Parathyroid adenoma (tissue), 2 donors: ENCODE measurements at regions not wholly inside any gene's neighbourhood (a gene's known extent, or its start where the extent isn't known, plus 50 kb on each side); places are given as distances from the start of the nearest gene placed in this dataset.

Experiments used
- H2AFZ ChIP-seq: fragments of 300-600 bp; sonication (generic); one replicate; pipeline ENCODE4 v1.7.0; 2017; ENCODE audit warnings: antibody characterized with exemption, mild to moderate bottlenecking
- H3K27ac ChIP-seq: fragments of 300-600 bp; sonication (generic); one replicate; pipeline ENCODE4 v1.7.0; 2017
- H3K27me3 ChIP-seq: fragments of 300-600 bp; sonication (generic); one replicate; pipeline ENCODE4 v1.7.0; 2017; ENCODE audit warnings: low read length; ENCODE audit not compliant: control insufficient read depth, insufficient read depth
- H3K36me3 ChIP-seq: fragments of 300-600 bp; sonication (generic); one replicate; pipeline ENCODE4 v1.7.0; 2017; ENCODE audit warnings: low read length; ENCODE audit not compliant: control insufficient read depth, insufficient read depth
- H3K4me1 ChIP-seq: fragments of 300-600 bp; sonication (generic); one replicate; pipeline ENCODE4 v1.7.0; 2017; ENCODE audit warnings: control low read depth
- H3K4me2 ChIP-seq: fragments of 300-600 bp; sonication (generic); one replicate; pipeline ENCODE4 v1.7.0; 2017; ENCODE audit warnings: low read length
- H3K4me3 ChIP-seq: fragments of 300-600 bp; sonication (generic); one replicate; pipeline ENCODE4 v1.7.0; 2017; ENCODE audit warnings: low read depth, low read length
- H3K79me2 ChIP-seq: fragments of 300-600 bp; sonication (generic); one replicate; pipeline ENCODE4 v1.7.0; 2017; ENCODE audit warnings: control low read depth
- H3K9ac ChIP-seq: fragments of 300-600 bp; sonication (generic); one replicate; pipeline ENCODE4 v1.7.0; 2017; ENCODE audit warnings: mild to moderate bottlenecking
- H3K9me3 ChIP-seq: fragments of 300-600 bp; sonication (generic); one replicate; pipeline ENCODE4 v1.7.0; 2017; ENCODE audit warnings: low read length; ENCODE audit not compliant: control insufficient read depth
- TF ChIP-seq, protein P1 (sequence below): fragments of 300-600 bp; sonication (generic); IDR thresholded peaks from one replicate; pipeline ENCODE4 v1.7.0; 2017; ENCODE audit warnings: antibody characterized with exemption, mild to moderate bottlenecking
- donor health status: primary hyperparathyroidism.

- no peaks in the 10 kb centered on the region for H3K79me2 ChIP-seq
- H2AFZ ChIP-seq = no peak overlapping the region
- H3K4me1 ChIP-seq = no peaks in the 10 kb centered on the region
- H3K4me2 ChIP-seq = no peak overlapping the region
- H3K36me3 ChIP-seq = no peaks in the 10 kb centered on the region
- H3K4me3 ChIP-seq = no peak overlapping the region
- no peak overlapping the region for H3K27ac ChIP-seq
- no peak overlapping the region for H3K9ac ChIP-seq
- TF ChIP-seq, protein P1, sequence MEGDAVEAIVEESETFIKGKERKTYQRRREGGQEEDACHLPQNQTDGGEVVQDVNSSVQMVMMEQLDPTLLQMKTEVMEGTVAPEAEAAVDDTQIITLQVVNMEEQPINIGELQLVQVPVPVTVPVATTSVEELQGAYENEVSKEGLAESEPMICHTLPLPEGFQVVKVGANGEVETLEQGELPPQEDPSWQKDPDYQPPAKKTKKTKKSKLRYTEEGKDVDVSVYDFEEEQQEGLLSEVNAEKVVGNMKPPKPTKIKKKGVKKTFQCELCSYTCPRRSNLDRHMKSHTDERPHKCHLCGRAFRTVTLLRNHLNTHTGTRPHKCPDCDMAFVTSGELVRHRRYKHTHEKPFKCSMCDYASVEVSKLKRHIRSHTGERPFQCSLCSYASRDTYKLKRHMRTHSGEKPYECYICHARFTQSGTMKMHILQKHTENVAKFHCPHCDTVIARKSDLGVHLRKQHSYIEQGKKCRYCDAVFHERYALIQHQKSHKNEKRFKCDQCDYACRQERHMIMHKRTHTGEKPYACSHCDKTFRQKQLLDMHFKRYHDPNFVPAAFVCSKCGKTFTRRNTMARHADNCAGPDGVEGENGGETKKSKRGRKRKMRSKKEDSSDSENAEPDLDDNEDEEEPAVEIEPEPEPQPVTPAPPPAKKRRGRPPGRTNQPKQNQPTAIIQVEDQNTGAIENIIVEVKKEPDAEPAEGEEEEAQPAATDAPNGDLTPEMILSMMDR = no peak
- no peaks in the 10 kb centered on the region for H3K27me3 ChIP-seq
- H3K9me3 ChIP-seq = no peaks in the 10 kb centered on the region
Observed at GRCh38 chr2:176432434-176432833, 163.2 kb downstream of the MTX2 start.

GRCh38 chr2:176435729-176436128, 166.5 kb downstream of the MTX2 start:
- Histone ChIP-seq H2AFZ (no peak overlapping the region), H3K4me2 (no peak overlapping the region), H3K27me3 (no peaks in the 10 kb centered on the region), H3K4me1 (no peaks in the 10 kb centered on the region), H3K36me3 (no peaks in the 10 kb centered on the region), H3K79me2 (no peaks in the 10 kb centered on the region), H3K27ac (no peak overlapping the region), H3K9ac (no peak overlapping the region), H3K4me3 (no peak overlapping the region), H3K9me3 (no peaks in the 10 kb centered on the region)
- TF ChIP-seq, protein P1 = no peak

DNA sequence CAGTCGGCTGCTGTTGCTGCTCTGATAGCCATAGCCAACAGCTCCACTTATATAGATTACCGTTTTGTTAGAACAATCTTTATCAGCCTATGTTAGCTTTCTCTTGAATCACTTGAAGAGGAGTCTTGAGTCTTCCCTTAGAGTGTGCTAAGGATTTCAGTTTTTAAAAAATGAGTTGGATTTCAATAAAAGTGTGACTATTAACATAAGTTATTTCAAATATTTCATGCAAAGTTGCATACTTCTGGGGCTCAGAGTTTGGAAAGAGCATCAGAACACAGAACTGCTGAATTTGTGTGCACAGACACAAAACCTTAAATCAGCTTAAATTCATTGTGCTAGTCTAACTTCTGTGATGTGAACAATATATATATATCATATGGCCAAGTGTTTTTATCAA, 174.7 kb downstream of the MTX2 start:
- no peaks in the 10 kb centered on the region for H3K9me3 ChIP-seq
- H3K36me3 ChIP-seq = no peaks in the 10 kb centered on the region
- no peaks in the 10 kb centered on the region for H3K27me3 ChIP-seq
- no peak overlapping the region for H3K27ac ChIP-seq
- H3K4me3 ChIP-seq = no peak overlapping the region
- no peak overlapping the region for H2AFZ ChIP-seq
- H3K79me2 ChIP-seq = no peaks in the 10 kb centered on the region
- TF ChIP-seq, protein P1 = no peak
- H3K4me1 ChIP-seq = no peaks in the 10 kb centered on the region
- no peak overlapping the region for H3K4me2 ChIP-seq
- H3K9ac ChIP-seq = no peak overlapping the region

DNA sequence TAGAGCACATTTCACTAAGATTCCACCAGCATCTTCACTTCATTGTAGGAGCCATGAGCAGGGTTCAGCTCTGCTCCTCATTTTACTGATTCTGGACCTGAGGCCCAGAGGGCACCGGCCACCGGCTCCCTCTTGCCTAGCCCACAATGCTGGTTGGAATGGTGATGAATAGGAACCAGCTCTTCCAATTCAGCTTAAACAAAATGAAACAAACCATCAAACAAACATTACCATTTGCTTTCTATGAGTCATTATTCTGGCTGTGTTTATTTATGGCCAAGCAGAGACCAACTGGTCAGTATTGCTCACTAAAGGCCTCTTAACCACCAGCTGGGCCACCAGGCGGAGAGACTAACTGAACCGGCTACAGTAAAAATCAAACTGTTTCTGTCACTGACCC, 176.7 kb downstream of the MTX2 start:
- Histone ChIP-seq H3K4me1 (no peaks in the 10 kb centered on the region), H3K79me2 (no peaks in the 10 kb centered on the region), H3K27ac (no peak overlapping the region), H2AFZ (no peak overlapping the region), H3K4me2 (no peak overlapping the region), H3K36me3 (no peaks in the 10 kb centered on the region), H3K27me3 (no peaks in the 10 kb centered on the region), H3K9me3 (no peaks in the 10 kb centered on the region), H3K4me3 (no peak overlapping the region), H3K9ac (no peak overlapping the region)
- TF ChIP-seq, protein P1 = no peak

GRCh38 chr2:176446718-176447414, 177.6 kb downstream of the MTX2 start:
- H2AFZ ChIP-seq = no peak overlapping the region
- H3K36me3 ChIP-seq = no peaks in the 10 kb centered on the region
- H3K27me3 ChIP-seq = no peaks in the 10 kb centered on the region
- no peak overlapping the region for H3K9ac ChIP-seq
- no peaks in the 10 kb centered on the region for H3K4me1 ChIP-seq
- H3K79me2 ChIP-seq = no peaks in the 10 kb centered on the region
- no peak overlapping the region for H3K27ac ChIP-seq
- no peak overlapping the region for H3K4me3 ChIP-seq
- no peaks in the 10 kb centered on the region for H3K9me3 ChIP-seq
- H3K4me2 ChIP-seq = no peak overlapping the region
- TF ChIP-seq, protein P1 = no peak
